ENCODE measurements at regions not wholly inside any gene's neighbourhood (a gene's known extent, or its start where the extent isn't known, plus 50 kb on each side); places are given as distances from the start of the nearest gene placed in this dataset.

DNA sequence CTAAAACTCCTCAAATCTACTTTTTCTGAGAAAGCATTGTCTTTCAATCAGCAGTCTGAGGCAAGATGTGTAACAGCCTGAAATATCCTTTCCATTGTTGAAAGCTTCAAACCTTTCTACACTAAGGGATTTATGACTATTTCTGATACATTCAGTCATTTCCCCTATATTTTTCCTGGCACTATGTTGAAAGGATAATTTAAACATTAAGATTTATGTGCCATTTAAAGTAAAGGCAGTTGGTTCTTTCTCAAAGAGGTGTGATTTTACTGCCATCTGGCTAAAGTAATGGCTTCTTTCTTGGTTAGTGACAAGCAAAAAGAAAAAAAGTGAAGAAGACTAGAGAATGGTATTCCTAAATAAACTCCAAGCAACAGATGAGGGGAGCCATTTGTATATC, 249.6 kb upstream of the COL8A1 start:
- no peak overlapping the region for H3K4me2 ChIP-seq (ENCODE audit: low read depth, low read length, poor library complexity, severe bottlenecking)
- H3K9me3 ChIP-seq (ENCODE audit: insufficient read depth, low read length), result no peaks in the 10 kb centered on the region
- H3K79me2 ChIP-seq (ENCODE audit: insufficient read depth, low read length), result no peaks in the 10 kb centered on the region
- H3K36me3 ChIP-seq (ENCODE audit: low read length), result no peaks in the 10 kb centered on the region
- no peak overlapping the region for H3K9ac ChIP-seq (ENCODE audit: low read length)
- H4K20me1 ChIP-seq (ENCODE audit: low read depth, low read length), result no peaks in the 10 kb centered on the region
- H3F3A ChIP-seq (ENCODE audit: insufficient read depth), result no peaks in the 10 kb centered on the region
- no peaks in the 10 kb centered on the region for H3K9me2 ChIP-seq (replicated peaks; ENCODE audit: insufficient read depth, low read length)
- no peaks in the 10 kb centered on the region for H3K27me3 ChIP-seq (ENCODE audit: low read length)
- no peak for TF ChIP-seq EZH2phosphoT487 (conservative IDR thresholded peaks at IDR 0.05; ENCODE audit: low read length)
- TF ChIP-seq, protein P1, sequence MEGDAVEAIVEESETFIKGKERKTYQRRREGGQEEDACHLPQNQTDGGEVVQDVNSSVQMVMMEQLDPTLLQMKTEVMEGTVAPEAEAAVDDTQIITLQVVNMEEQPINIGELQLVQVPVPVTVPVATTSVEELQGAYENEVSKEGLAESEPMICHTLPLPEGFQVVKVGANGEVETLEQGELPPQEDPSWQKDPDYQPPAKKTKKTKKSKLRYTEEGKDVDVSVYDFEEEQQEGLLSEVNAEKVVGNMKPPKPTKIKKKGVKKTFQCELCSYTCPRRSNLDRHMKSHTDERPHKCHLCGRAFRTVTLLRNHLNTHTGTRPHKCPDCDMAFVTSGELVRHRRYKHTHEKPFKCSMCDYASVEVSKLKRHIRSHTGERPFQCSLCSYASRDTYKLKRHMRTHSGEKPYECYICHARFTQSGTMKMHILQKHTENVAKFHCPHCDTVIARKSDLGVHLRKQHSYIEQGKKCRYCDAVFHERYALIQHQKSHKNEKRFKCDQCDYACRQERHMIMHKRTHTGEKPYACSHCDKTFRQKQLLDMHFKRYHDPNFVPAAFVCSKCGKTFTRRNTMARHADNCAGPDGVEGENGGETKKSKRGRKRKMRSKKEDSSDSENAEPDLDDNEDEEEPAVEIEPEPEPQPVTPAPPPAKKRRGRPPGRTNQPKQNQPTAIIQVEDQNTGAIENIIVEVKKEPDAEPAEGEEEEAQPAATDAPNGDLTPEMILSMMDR (IDR thresholded peaks at IDR 0.05; ENCODE audit: insufficient read depth, low read length, poor library complexity, severe bottlenecking), result no peak
- no peak overlapping the region for H3K27ac ChIP-seq (ENCODE audit: low read depth, low read length)
- no peak overlapping the region for H2AFZ ChIP-seq (ENCODE audit: low read depth, low read length, severe bottlenecking)
- H3K4me3 ChIP-seq (ENCODE audit: insufficient read depth, low read length, poor library complexity, severe bottlenecking), result no peak overlapping the region

DNA sequence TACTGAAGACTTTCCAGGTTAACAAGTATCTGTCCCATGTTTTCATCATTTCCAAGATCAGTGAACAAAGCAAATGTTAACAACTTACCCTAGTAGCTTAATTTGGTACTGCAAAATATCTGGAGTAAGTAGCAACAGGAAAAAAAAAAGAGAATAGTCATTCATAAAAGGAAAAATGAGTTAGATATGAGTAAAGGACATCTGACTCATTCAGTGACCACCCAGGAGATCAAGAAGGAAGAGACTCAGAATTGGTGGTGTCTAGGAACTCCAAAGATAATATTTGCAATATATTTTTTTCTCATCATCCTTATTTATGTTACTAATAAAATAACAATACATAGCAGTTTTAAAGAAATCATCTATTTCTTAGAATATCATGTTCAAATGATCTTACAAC, 253.8 kb upstream of the COL8A1 start:
- Histone ChIP-seq H3K9ac (ENCODE audit: low read length) (no peak overlapping the region), H2AFZ (ENCODE audit: low read depth, low read length, severe bottlenecking) (no peak overlapping the region), H4K20me1 (ENCODE audit: low read depth, low read length) (no peaks in the 10 kb centered on the region), H3F3A (ENCODE audit: insufficient read depth) (no peaks in the 10 kb centered on the region), H3K9me3 (ENCODE audit: insufficient read depth, low read length) (no peaks in the 10 kb centered on the region), H3K4me2 (ENCODE audit: low read depth, low read length, poor library complexity, severe bottlenecking) (no peak overlapping the region), H3K27ac (ENCODE audit: low read depth, low read length) (no peak overlapping the region), H3K27me3 (ENCODE audit: low read length) (no peaks in the 10 kb centered on the region), H3K4me3 (ENCODE audit: insufficient read depth, low read length, poor library complexity, severe bottlenecking) (no peak overlapping the region), H3K9me2 (replicated peaks; ENCODE audit: insufficient read depth, low read length) (no peaks in the 10 kb centered on the region), H3K36me3 (ENCODE audit: low read length) (no peaks in the 10 kb centered on the region), H3K79me2 (ENCODE audit: insufficient read depth, low read length) (no peaks in the 10 kb centered on the region)
- TF ChIP-seq, protein P1 (IDR thresholded peaks at IDR 0.05; ENCODE audit: insufficient read depth, low read length, poor library complexity, severe bottlenecking), result no peak
- TF ChIP-seq EZH2phosphoT487 (conservative IDR thresholded peaks at IDR 0.05; ENCODE audit: low read length), result no peak

DNA sequence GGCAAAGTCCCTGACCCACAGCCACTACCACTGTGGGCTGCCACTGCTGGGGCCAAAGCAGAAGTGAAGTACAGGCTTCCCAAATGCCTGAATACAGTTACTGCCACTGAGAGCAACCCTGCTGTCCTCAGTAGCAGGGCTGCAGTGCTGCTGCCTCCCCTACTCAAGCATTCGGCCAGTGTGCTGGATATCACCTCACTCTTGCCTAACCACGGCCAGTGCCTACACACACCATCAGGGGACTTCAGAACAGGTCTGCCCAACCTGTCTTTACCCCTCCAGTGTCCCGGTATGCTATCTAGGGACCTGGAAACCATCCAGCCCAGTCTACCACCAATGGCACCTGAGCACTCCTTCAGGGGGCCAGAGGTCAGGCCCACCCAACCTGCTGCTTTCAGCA, 261.5 kb upstream of the COL8A1 start:
- Histone ChIP-seq H3K36me3 (ENCODE audit: low read length) (no peaks in the 10 kb centered on the region), H3F3A (ENCODE audit: insufficient read depth) (no peaks in the 10 kb centered on the region), H3K9ac (ENCODE audit: low read length) (no peak overlapping the region), H3K4me3 (ENCODE audit: insufficient read depth, low read length, poor library complexity, severe bottlenecking) (no peak overlapping the region), H3K27ac (ENCODE audit: low read depth, low read length) (no peak overlapping the region), H4K20me1 (ENCODE audit: low read depth, low read length) (no peaks in the 10 kb centered on the region), H2AFZ (ENCODE audit: low read depth, low read length, severe bottlenecking) (no peak overlapping the region), H3K27me3 (ENCODE audit: low read length) (no peaks in the 10 kb centered on the region; the same call in 1 of the 2 replicates), H3K9me2 (replicated peaks; ENCODE audit: insufficient read depth, low read length) (no peaks in the 10 kb centered on the region), H3K79me2 (ENCODE audit: insufficient read depth, low read length) (no peaks in the 10 kb centered on the region), H3K9me3 (ENCODE audit: insufficient read depth, low read length) (no peaks in the 10 kb centered on the region), H3K4me2 (ENCODE audit: low read depth, low read length, poor library complexity, severe bottlenecking) (no peak overlapping the region)
- TF ChIP-seq, protein P1 (IDR thresholded peaks at IDR 0.05; ENCODE audit: insufficient read depth, low read length, poor library complexity, severe bottlenecking), result no peak
- TF ChIP-seq EZH2phosphoT487 (conservative IDR thresholded peaks at IDR 0.05; ENCODE audit: low read length), result no peak

All from SU-DHL-6 (cell line).